ENCODE measurements at regions not wholly inside any gene's neighbourhood (a gene's known extent, or its start where the extent isn't known, plus 50 kb on each side); places are given as distances from the start of the nearest gene placed in this dataset.

GRCh38 chr12:47373554-47374150, 293.9 kb upstream of the AMIGO2 start:
- no peak overlapping the region for H3K4me2 ChIP-seq (ENCODE audit: low read depth, low read length)
- no peaks in the 10 kb centered on the region for H3K79me2 ChIP-seq (ENCODE audit: insufficient read depth, low read length)
- in situ Hi-C loops (cut with HindIII; ENCODE audit: extremely low pct_ligation_motif_present, low pct_unique_long_range_greater_than_20kb) (no loop called here), intact Hi-C loops (cut with micrococcal nuclease; ENCODE audit: unreplicated experiment) (no loop called here)
- no peak overlapping the region for H3K9ac ChIP-seq (ENCODE audit: insufficient read depth, low read depth, low read length)
- 10% methylated on average over 1 of the region's 1 CpG for WGBS (ENCODE audit: low lambda C conversion rate)
- BruUV-seq (replicated peaks): no TSS peak
- H3K4me1 ChIP-seq (ENCODE audit: insufficient read depth, low read length): no peaks in the 10 kb centered on the region
- ATAC-seq (no peak), DNase-seq (ENCODE audit: low spot score) (no peak), FAIRE-seq (no peak)
- H3K4me3 ChIP-seq (replicated peaks in 1 of 3; ENCODE audit: insufficient read depth in 1 of 3, low read depth in 2 of 3, low read length in 3 of 3): no peak overlapping the region
- no peaks in the 10 kb centered on the region for H4K20me1 ChIP-seq (ENCODE audit: insufficient read depth, low read length)
- H3K9me3 ChIP-seq (ENCODE audit: low read length): no peaks in the 10 kb centered on the region
- POLR2A ChIA-PET: no interaction called here
- no peak overlapping the region for H3K27ac ChIP-seq (ENCODE audit: extremely low read length, insufficient read depth, low read length)
- TF ChIP-seq SCMH1 (CRISPR knock-in tag; IDR thresholded peaks at IDR 0.05; ENCODE audit: borderline replicate concordance): no peak
- no peak for TF ChIP-seq ASH2L (IDR thresholded peaks at IDR 0.05; ENCODE audit: insufficient read length, low read depth, low read length)
- TF ChIP-seq ZMAT5 (CRISPR knock-in tag; IDR thresholded peaks at IDR 0.05; ENCODE audit: borderline replicate concordance, low read depth): no peak
- H3K36me3 ChIP-seq (replicated peaks in 1 of 2; ENCODE audit: control insufficient read depth in 1 of 2, insufficient read depth in 2 of 2, low read length in 2 of 2): no peaks in the 10 kb centered on the region
- CTCF ChIA-PET (ENCODE audit: low intra/inter-chr PET ratio, low total read pairs): no interaction called here
- no peaks in the 10 kb centered on the region for H3K27me3 ChIP-seq (ENCODE audit: control insufficient read depth in 1 of 2, insufficient read depth in 2 of 2, low read length in 2 of 2)
- no peak overlapping the region for H2AFZ ChIP-seq (ENCODE audit: low read length)

GRCh38 chr12:47370421-47370820, 290.7 kb upstream of the AMIGO2 start:
- H3K9ac ChIP-seq (ENCODE audit: insufficient read depth, low read depth, low read length): no peak overlapping the region
- no peak overlapping the region for H2AFZ ChIP-seq (ENCODE audit: low read length)
- CTCF ChIA-PET (ENCODE audit: low intra/inter-chr PET ratio, low total read pairs): no interaction called here
- ATAC-seq (no peak), FAIRE-seq (no peak), DNase-seq (ENCODE audit: low spot score) (no peak)
- 25% methylated on average over 4 of the region's 4 CpGs for WGBS (ENCODE audit: low lambda C conversion rate)
- H4K20me1 ChIP-seq (ENCODE audit: insufficient read depth, low read length): no peaks in the 10 kb centered on the region
- no peaks in the 10 kb centered on the region for H3K9me3 ChIP-seq (ENCODE audit: low read length)
- in situ Hi-C loops (cut with HindIII; ENCODE audit: extremely low pct_ligation_motif_present, low pct_unique_long_range_greater_than_20kb) (no loop called here), intact Hi-C loops (cut with micrococcal nuclease; ENCODE audit: unreplicated experiment) (no loop called here)
- H3K79me2 ChIP-seq (ENCODE audit: insufficient read depth, low read length): no peaks in the 10 kb centered on the region
- no peaks in the 10 kb centered on the region for H3K36me3 ChIP-seq (replicated peaks in 1 of 2; ENCODE audit: control insufficient read depth in 1 of 2, insufficient read depth in 2 of 2, low read length in 2 of 2)
- no peak overlapping the region for H3K4me2 ChIP-seq (ENCODE audit: low read depth, low read length)
- POLR2A ChIA-PET: no interaction called here
- H3K27me3 ChIP-seq (ENCODE audit: control insufficient read depth in 1 of 2, insufficient read depth in 2 of 2, low read length in 2 of 2): no peaks in the 10 kb centered on the region
- no peaks in the 10 kb centered on the region for H3K4me1 ChIP-seq (ENCODE audit: insufficient read depth, low read length)
- no peak for TF ChIP-seq GABPB1 (CRISPR knock-in tag; IDR thresholded peaks at IDR 0.05)
- no peak for TF ChIP-seq ZNF292 (CRISPR knock-in tag; IDR thresholded peaks at IDR 0.05; ENCODE audit: borderline replicate concordance, low read depth)
- H3K4me3 ChIP-seq (replicated peaks in 1 of 3; ENCODE audit: insufficient read depth in 1 of 3, low read depth in 2 of 3, low read length in 3 of 3): no peak overlapping the region
- H3K27ac ChIP-seq (ENCODE audit: extremely low read length, insufficient read depth, low read length): no peak overlapping the region
- BruUV-seq (replicated peaks): no TSS peak

Data from HepG2 (cell line).